Ovary (tissue), 3 donors: ENCODE measurements at regions not wholly inside any gene's neighbourhood (a gene's known extent, or its start where the extent isn't known, plus 50 kb on each side); places are given as distances from the start of the nearest gene placed in this dataset.

Experiments
- EP300 ChIP-seq: sonication (generic); formaldehyde crosslinking; IDR thresholded peaks from one replicate; pipeline ENCODE4 v1.6.1; 2017; ENCODE audit warnings: antibody characterized with exemption
- TF ChIP-seq, protein P1 (sequence below), 3 donors: fragments of 450-650 bp in 2 of 3; fragments of 200-600 bp in 1 of 3; IDR thresholded peaks; one replicate each; pipeline versions ENCODE4 v1.5.1 to v1.8.0; 2016 to 2022; ENCODE audit warnings: antibody characterized with exemption in 3 of 3, mild to moderate bottlenecking in 1 of 3
- donor health status: DM: no; HTN: no; CAD: no.

- TF ChIP-seq, protein P1, sequence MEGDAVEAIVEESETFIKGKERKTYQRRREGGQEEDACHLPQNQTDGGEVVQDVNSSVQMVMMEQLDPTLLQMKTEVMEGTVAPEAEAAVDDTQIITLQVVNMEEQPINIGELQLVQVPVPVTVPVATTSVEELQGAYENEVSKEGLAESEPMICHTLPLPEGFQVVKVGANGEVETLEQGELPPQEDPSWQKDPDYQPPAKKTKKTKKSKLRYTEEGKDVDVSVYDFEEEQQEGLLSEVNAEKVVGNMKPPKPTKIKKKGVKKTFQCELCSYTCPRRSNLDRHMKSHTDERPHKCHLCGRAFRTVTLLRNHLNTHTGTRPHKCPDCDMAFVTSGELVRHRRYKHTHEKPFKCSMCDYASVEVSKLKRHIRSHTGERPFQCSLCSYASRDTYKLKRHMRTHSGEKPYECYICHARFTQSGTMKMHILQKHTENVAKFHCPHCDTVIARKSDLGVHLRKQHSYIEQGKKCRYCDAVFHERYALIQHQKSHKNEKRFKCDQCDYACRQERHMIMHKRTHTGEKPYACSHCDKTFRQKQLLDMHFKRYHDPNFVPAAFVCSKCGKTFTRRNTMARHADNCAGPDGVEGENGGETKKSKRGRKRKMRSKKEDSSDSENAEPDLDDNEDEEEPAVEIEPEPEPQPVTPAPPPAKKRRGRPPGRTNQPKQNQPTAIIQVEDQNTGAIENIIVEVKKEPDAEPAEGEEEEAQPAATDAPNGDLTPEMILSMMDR (IDR thresholded peaks at IDR 0.05), result no peak
- TF ChIP-seq EP300, result no peak
Measured at GRCh38 chr12:58668233-58668632, 252.1 kb downstream of the LRIG3 start.
